ENCODE measurements at regions not wholly inside any gene's neighbourhood (a gene's known extent, or its start where the extent isn't known, plus 50 kb on each side); places are given as distances from the start of the nearest gene placed in this dataset.

GRCh38 chr18:54052732-54053429 lies 171.6 kb downstream of the MBD2 start:
- no peak for TF ChIP-seq POLR2A (IDR thresholded peaks at IDR 0.05)
- TF ChIP-seq CTCF (IDR thresholded peaks at IDR 0.05 in 8 of 11, conservative IDR thresholded peaks at IDR 0.05 in 3 of 11) = no peak
- TF ChIP-seq POLR2AphosphoS5 (IDR thresholded peaks at IDR 0.05) = no peak

Data from spleen (tissue), 7 donors.